ENCODE measurements at regions not wholly inside any gene's neighbourhood (a gene's known extent, or its start where the extent isn't known, plus 50 kb on each side); places are given as distances from the start of the nearest gene placed in this dataset.

DNA sequence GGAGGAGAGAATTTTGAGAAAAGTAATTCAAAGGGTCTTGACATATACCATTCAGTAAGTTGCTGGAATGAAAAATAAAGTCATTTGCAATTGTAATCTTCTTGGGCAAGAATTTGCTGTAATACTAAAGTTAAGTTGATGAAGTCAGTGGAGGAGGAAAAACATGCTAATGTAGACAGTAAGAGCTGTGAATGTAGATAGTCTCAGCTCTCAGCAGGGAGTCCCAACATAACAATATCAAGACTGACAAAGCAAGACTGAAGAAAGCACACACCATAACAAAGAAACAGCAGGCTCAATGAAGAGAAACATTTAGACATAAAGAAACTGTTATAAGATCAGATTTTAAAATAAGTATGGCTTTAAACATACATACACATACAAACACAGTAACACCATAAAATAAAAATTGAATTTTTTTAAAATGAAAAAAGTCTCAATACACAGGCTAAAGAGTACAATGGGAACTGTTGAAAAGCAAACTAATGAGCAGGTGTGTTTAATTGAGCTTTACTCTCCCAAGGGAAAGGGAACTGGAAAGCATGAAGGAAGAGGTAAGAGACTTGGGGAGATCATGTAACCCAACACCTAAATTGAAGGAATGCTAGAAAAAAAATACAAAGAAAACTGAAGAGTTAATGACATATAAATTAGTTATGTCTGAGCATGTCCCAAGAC is 336.3 kb upstream of the NCAM2 start:
- H3K4me1 ChIP-seq: no peaks in the 10 kb centered on the region
- H3K27ac ChIP-seq: no peak overlapping the region
- DNase-seq (ENCODE audit: low spot score in 2 of 2): no peak
- no peaks in the 10 kb centered on the region for H3K27me3 ChIP-seq
- no peak overlapping the region for H3K4me3 ChIP-seq
- H3K36me3 ChIP-seq: no peaks in the 10 kb centered on the region
- TF ChIP-seq POLR2AphosphoS5 (IDR thresholded peaks at IDR 0.05) (no peak), EP300 (IDR thresholded peaks at IDR 0.05) (no peak), POLR2A (IDR thresholded peaks at IDR 0.05) (no peak)
- TF ChIP-seq, protein P1, sequence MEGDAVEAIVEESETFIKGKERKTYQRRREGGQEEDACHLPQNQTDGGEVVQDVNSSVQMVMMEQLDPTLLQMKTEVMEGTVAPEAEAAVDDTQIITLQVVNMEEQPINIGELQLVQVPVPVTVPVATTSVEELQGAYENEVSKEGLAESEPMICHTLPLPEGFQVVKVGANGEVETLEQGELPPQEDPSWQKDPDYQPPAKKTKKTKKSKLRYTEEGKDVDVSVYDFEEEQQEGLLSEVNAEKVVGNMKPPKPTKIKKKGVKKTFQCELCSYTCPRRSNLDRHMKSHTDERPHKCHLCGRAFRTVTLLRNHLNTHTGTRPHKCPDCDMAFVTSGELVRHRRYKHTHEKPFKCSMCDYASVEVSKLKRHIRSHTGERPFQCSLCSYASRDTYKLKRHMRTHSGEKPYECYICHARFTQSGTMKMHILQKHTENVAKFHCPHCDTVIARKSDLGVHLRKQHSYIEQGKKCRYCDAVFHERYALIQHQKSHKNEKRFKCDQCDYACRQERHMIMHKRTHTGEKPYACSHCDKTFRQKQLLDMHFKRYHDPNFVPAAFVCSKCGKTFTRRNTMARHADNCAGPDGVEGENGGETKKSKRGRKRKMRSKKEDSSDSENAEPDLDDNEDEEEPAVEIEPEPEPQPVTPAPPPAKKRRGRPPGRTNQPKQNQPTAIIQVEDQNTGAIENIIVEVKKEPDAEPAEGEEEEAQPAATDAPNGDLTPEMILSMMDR (IDR thresholded peaks at IDR 0.05): no peak
- no peaks in the 10 kb centered on the region for H3K9me3 ChIP-seq

DNA sequence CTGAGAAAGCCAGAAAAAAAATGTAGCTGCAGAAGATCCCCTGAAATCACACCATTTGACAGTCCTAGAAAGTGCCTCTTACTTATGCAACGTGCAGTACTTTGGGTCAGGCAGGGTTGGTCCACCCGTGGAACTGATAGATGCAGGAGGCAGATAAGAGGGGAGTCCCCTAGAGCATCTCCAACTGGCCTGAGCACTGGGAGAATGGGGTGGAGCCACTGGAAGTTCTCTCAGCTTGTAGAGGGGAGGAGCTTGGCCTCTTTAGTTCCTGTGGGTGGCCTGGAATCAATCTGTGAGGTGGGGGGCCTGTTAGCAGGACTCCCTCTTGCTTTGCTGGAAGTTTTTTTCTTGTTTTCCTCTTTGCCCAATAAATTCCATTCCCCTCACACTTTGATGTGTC is 335.7 kb upstream of the NCAM2 start:
- H3K4me1 ChIP-seq: no peaks in the 10 kb centered on the region
- no peak overlapping the region for H3K4me3 ChIP-seq
- DNase-seq (ENCODE audit: low spot score in 2 of 2): no peak
- H3K27ac ChIP-seq: no peak overlapping the region
- H3K36me3 ChIP-seq: no peaks in the 10 kb centered on the region
- TF ChIP-seq EP300 (IDR thresholded peaks at IDR 0.05) (no peak), POLR2AphosphoS5 (IDR thresholded peaks at IDR 0.05) (no peak), POLR2A (IDR thresholded peaks at IDR 0.05) (no peak)
- TF ChIP-seq, protein P1 (IDR thresholded peaks at IDR 0.05): no peak
- WGBS: 20% methylated on average over 2 of the region's 2 CpGs
- H3K27me3 ChIP-seq: no peaks in the 10 kb centered on the region
- H3K9me3 ChIP-seq: no peaks in the 10 kb centered on the region

DNA sequence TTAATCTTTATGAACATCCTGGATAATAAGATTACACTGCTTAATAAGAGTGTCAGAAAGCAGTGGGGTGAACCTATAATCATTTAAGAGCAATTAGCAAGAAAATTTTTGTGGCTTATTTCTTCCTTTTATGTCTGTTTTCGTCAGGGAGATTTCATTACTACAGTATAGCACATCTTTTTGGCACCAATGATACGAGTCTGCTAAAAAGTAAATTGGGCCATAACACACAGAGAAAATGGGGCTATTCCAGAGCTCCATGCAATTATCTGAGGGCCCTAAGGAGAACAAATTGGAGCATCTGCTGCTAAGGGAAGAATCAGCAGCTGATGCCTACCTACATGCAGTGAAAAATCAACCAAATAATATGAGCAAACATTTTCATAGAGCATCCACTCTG is 330.3 kb upstream of the NCAM2 start:
- DNase-seq (ENCODE audit: low spot score in 2 of 2): no peak
- Histone ChIP-seq H3K4me1 (no peaks in the 10 kb centered on the region), H3K27me3 (no peaks in the 10 kb centered on the region), H3K4me3 (no peak overlapping the region), H3K27ac (no peak overlapping the region), H3K9me3 (no peaks in the 10 kb centered on the region), H3K36me3 (no peaks in the 10 kb centered on the region)
- no peak for TF ChIP-seq POLR2AphosphoS5 (IDR thresholded peaks at IDR 0.05)
- TF ChIP-seq POLR2A (IDR thresholded peaks at IDR 0.05): no peak
- TF ChIP-seq EP300 (IDR thresholded peaks at IDR 0.05): no peak
- TF ChIP-seq, protein P1 (IDR thresholded peaks at IDR 0.05): no peak
- WGBS: 59% methylated on average over 2 of the region's 2 CpGs

DNA sequence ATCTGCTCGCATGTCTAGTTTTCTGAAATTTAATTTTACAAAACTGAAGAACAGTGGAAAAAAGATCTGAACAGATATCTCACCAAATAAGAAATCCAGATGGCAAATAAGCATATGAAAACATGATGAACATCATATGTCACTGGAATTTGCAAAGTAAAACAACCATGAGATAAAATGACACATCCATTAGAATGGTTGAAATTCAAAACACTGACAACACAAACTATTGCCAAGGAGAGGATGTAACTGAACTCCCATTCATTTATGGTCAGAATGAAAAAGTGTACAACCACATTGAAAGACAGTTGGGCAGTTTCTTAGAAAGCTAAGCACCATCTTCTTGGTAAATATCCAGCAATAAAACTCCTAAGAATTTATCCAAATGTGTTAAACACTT is 312.7 kb upstream of the NCAM2 start:
- Histone ChIP-seq H3K36me3 (no peaks in the 10 kb centered on the region), H3K4me3 (no peak overlapping the region), H3K9me3 (no peaks in the 10 kb centered on the region), H3K27ac (no peak overlapping the region), H3K27me3 (no peaks in the 10 kb centered on the region), H3K4me1 (no peaks in the 10 kb centered on the region)
- no peak for TF ChIP-seq EP300 (IDR thresholded peaks at IDR 0.05)
- no peak for TF ChIP-seq POLR2AphosphoS5 (IDR thresholded peaks at IDR 0.05)
- WGBS: 71% methylated on average over 1 of the region's 1 CpG
- no peak for DNase-seq (ENCODE audit: low spot score in 2 of 2)

DNA sequence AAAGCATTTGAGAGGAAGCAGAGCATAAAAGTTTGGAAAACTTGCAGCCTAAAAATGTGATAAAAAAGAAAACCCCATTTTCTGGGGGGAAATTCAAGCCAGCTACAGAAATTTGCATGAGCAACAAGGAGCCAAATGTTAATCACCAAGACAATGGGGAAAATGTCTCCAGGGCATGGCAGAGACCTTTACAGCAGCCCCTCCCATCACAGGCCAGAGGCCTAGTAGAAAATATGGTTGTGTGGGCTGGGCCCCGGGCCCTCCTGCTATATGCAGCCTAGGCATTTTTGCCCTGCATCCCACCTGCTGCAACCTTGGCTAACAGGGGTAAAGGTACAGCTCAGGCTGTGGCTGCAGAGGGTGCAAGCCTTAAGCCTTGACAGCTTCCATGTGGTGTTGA is 299.6 kb upstream of the NCAM2 start:
- no peak for TF ChIP-seq POLR2A (IDR thresholded peaks at IDR 0.05)
- no peak for TF ChIP-seq POLR2AphosphoS5 (IDR thresholded peaks at IDR 0.05)
- TF ChIP-seq, protein P1 (IDR thresholded peaks at IDR 0.05): no peak
- TF ChIP-seq EP300 (IDR thresholded peaks at IDR 0.05): no peak
- no peak overlapping the region for H3K4me3 ChIP-seq
- no peak overlapping the region for H3K27ac ChIP-seq
- no peaks in the 10 kb centered on the region for H3K36me3 ChIP-seq
- 44% methylated on average over 1 of the region's 1 CpG for WGBS
- no peak for DNase-seq (ENCODE audit: low spot score in 2 of 2)
- H3K27me3 ChIP-seq: no peaks in the 10 kb centered on the region
- H3K4me1 ChIP-seq: no peaks in the 10 kb centered on the region
- no peaks in the 10 kb centered on the region for H3K9me3 ChIP-seq

- 82% methylated on average over 6 of the region's 6 CpGs for WGBS
- TF ChIP-seq, protein P1 (IDR thresholded peaks at IDR 0.05): no peak
- TF ChIP-seq POLR2A (IDR thresholded peaks at IDR 0.05) (no peak), POLR2AphosphoS5 (IDR thresholded peaks at IDR 0.05) (no peak), EP300 (IDR thresholded peaks at IDR 0.05) (no peak)
- no peak for DNase-seq (ENCODE audit: low spot score in 2 of 2)
- Histone ChIP-seq H3K36me3 (no peaks in the 10 kb centered on the region), H3K27me3 (no peaks in the 10 kb centered on the region), H3K27ac (no peak overlapping the region), H3K4me1 (no peaks in the 10 kb centered on the region), H3K9me3 (no peaks in the 10 kb centered on the region), H3K4me3 (no peak overlapping the region)
These were observed 297.0 kb upstream of the NCAM2 start for GRCh38 chr21:20701235-20701634.
